ENCODE measurements at regions not wholly inside any gene's neighbourhood (a gene's known extent, or its start where the extent isn't known, plus 50 kb on each side); places are given as distances from the start of the nearest gene placed in this dataset.

DNA sequence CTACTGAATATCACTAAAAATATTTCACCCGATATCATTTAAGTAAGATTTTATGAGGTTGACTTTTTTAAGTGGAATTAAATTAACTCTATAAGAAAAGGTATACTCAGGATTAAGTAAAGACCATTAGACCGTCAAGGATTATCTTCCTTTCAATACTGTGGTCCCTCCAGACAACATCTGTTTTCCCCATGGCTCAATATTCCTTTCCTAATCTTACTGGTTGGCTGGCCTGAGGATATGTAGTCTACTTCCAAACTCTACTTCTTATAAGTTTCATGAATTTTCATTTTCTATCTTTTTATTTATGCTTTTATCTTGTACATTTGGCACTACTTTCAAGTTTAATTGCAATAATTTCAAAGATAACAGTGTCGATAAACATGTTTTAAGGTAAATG lies 725.4 kb downstream of the PCDH7 start:
- no peak for ATAC-seq
- TF ChIP-seq TOX (CRISPR knock-in tag; IDR thresholded peaks at IDR 0.05; ENCODE audit: borderline replicate concordance) (no peak), OSR1 (CRISPR knock-in tag; IDR thresholded peaks at IDR 0.05) (no peak), GLIS3 (CRISPR knock-in tag; IDR thresholded peaks at IDR 0.05) (no peak), ZFP30 (CRISPR knock-in tag; IDR thresholded peaks at IDR 0.05) (no peak), SNAI2 (CRISPR knock-in tag; IDR thresholded peaks at IDR 0.05) (no peak)
- TF ChIP-seq, protein P1, sequence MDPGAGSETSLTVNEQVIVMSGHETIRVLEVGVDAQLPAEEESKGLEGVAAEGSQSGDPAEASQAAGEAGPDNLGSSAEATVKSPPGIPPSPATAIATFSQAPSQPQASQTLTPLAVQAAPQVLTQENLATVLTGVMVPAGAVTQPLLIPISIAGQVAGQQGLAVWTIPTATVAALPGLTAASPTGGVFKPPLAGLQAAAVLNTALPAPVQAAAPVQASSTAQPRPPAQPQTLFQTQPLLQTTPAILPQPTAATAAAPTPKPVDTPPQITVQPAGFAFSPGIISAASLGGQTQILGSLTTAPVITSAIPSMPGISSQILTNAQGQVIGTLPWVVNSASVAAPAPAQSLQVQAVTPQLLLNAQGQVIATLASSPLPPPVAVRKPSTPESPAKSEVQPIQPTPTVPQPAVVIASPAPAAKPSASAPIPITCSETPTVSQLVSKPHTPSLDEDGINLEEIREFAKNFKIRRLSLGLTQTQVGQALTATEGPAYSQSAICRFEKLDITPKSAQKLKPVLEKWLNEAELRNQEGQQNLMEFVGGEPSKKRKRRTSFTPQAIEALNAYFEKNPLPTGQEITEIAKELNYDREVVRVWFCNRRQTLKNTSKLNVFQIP (CRISPR knock-in tag; IDR thresholded peaks at IDR 0.05; ENCODE audit: borderline replicate concordance, low read depth): no peak
- TF ChIP-seq, protein P2, sequence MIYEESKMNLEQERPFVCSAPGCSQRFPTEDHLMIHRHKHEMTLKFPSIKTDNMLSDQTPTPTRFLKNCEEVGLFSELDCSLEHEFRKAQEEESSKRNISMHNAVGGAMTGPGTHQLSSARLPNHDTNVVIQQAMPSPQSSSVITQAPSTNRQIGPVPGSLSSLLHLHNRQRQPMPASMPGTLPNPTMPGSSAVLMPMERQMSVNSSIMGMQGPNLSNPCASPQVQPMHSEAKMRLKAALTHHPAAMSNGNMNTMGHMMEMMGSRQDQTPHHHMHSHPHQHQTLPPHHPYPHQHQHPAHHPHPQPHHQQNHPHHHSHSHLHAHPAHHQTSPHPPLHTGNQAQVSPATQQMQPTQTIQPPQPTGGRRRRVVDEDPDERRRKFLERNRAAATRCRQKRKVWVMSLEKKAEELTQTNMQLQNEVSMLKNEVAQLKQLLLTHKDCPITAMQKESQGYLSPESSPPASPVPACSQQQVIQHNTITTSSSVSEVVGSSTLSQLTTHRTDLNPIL (CRISPR knock-in tag; IDR thresholded peaks at IDR 0.05; ENCODE audit: low read depth): no peak

GRCh38 chr4:31455612-31456011 lies 735.4 kb downstream of the PCDH7 start:
- no peak for ATAC-seq
- TF ChIP-seq, protein P3, sequence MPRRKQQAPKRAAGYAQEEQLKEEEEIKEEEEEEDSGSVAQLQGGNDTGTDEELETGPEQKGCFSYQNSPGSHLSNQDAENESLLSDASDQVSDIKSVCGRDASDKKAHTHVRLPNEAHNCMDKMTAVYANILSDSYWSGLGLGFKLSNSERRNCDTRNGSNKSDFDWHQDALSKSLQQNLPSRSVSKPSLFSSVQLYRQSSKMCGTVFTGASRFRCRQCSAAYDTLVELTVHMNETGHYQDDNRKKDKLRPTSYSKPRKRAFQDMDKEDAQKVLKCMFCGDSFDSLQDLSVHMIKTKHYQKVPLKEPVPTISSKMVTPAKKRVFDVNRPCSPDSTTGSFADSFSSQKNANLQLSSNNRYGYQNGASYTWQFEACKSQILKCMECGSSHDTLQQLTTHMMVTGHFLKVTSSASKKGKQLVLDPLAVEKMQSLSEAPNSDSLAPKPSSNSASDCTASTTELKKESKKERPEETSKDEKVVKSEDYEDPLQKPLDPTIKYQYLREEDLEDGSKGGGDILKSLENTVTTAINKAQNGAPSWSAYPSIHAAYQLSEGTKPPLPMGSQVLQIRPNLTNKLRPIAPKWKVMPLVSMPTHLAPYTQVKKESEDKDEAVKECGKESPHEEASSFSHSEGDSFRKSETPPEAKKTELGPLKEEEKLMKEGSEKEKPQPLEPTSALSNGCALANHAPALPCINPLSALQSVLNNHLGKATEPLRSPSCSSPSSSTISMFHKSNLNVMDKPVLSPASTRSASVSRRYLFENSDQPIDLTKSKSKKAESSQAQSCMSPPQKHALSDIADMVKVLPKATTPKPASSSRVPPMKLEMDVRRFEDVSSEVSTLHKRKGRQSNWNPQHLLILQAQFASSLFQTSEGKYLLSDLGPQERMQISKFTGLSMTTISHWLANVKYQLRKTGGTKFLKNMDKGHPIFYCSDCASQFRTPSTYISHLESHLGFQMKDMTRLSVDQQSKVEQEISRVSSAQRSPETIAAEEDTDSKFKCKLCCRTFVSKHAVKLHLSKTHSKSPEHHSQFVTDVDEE (CRISPR knock-in tag; IDR thresholded peaks at IDR 0.05): no peak
- TF ChIP-seq, protein P1 (CRISPR knock-in tag; IDR thresholded peaks at IDR 0.05; ENCODE audit: borderline replicate concordance, low read depth): no peak

DNA sequence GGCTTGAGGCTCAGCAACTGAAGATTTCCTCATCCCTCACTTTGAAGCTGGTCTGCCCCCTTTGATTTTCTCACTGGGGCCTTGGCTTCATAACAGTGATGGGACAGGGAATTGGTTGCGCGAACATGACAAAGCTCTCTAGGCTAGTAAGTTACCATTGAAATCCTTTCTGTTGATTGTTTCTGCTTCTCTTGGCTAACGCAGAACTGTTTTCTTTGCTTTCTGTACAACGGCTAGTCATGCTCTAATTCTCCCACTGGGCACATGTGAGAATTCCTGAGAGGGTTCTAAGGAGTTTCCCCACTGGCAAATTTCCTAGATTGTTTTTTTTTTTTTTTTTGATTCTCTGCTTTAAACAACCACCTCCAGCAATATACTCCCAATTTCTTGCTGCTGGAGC lies 738.6 kb downstream of the PCDH7 start:
- no peak for ATAC-seq

DNA sequence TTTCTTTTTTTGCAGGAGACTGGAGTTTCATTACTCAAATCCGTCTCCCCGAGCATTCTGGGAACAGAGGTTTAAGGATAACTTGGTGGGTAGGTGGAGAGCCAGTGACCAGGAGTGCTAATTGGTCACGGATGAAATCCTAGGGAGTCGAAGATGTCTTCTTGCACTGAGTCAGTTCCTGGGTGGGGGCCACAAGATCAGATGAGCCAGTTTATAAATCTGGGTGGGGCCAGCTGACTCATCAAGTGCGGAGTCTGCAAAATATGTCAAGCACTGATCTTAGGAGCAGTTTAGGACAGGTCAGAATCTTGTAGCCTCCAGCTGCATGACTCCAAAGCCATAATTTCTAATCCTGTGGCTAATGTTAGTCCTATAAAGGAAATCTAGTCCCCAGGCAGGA lies 741.3 kb downstream of the PCDH7 start:
- TF ChIP-seq ZFP3 (CRISPR knock-in tag; IDR thresholded peaks at IDR 0.05): no peak
- no peak for TF ChIP-seq SNAI2 (CRISPR knock-in tag; IDR thresholded peaks at IDR 0.05)
- ATAC-seq: no peak

More for the DNA sequence above, 738.6 kb downstream of the PCDH7 start:
- no peak for TF ChIP-seq ZFP30 (CRISPR knock-in tag; IDR thresholded peaks at IDR 0.05)
- no peak for TF ChIP-seq ARNTL (CRISPR knock-in tag; IDR thresholded peaks at IDR 0.05; ENCODE audit: borderline replicate concordance, low read depth)
- TF ChIP-seq ZNF70 (CRISPR knock-in tag; IDR thresholded peaks at IDR 0.05): no peak
- TF ChIP-seq, protein P2 (CRISPR knock-in tag; IDR thresholded peaks at IDR 0.05; ENCODE audit: low read depth): no peak
- TF ChIP-seq RARB (CRISPR knock-in tag; IDR thresholded peaks at IDR 0.05): no peak
- no peak for TF ChIP-seq ZNF565 (CRISPR knock-in tag; conservative IDR thresholded peaks at IDR 0.05; ENCODE audit: low read depth)
- TF ChIP-seq ZC3H10 (CRISPR knock-in tag; IDR thresholded peaks at IDR 0.05): no peak
- no peak for TF ChIP-seq ZNF8 (CRISPR knock-in tag; IDR thresholded peaks at IDR 0.05)

GRCh38 chr4:31467781-31468180 lies 747.6 kb downstream of the PCDH7 start:
- no peak for ATAC-seq
- no peak for TF ChIP-seq ARNTL (CRISPR knock-in tag; IDR thresholded peaks at IDR 0.05; ENCODE audit: borderline replicate concordance, low read depth)
- no peak for TF ChIP-seq RARB (CRISPR knock-in tag; IDR thresholded peaks at IDR 0.05)
- no peak for TF ChIP-seq SNAI2 (CRISPR knock-in tag; IDR thresholded peaks at IDR 0.05)
- TF ChIP-seq OSR1 (CRISPR knock-in tag; IDR thresholded peaks at IDR 0.05): no peak
- TF ChIP-seq, protein P1 (CRISPR knock-in tag; IDR thresholded peaks at IDR 0.05; ENCODE audit: borderline replicate concordance, low read depth): no peak
- TF ChIP-seq TOX (CRISPR knock-in tag; IDR thresholded peaks at IDR 0.05; ENCODE audit: borderline replicate concordance): no peak
- TF ChIP-seq, protein P3 (CRISPR knock-in tag; IDR thresholded peaks at IDR 0.05): no peak
- TF ChIP-seq TCF4 (CRISPR knock-in tag; IDR thresholded peaks at IDR 0.05; ENCODE audit: borderline replicate concordance): no peak
- no peak for TF ChIP-seq ISL1 (CRISPR knock-in tag; IDR thresholded peaks at IDR 0.05)
- TF ChIP-seq ZFP30 (CRISPR knock-in tag; IDR thresholded peaks at IDR 0.05): no peak
- no peak for TF ChIP-seq ZFP3 (CRISPR knock-in tag; IDR thresholded peaks at IDR 0.05)
- no peak for TF ChIP-seq PPARA (CRISPR knock-in tag; IDR thresholded peaks at IDR 0.05; ENCODE audit: borderline replicate concordance)
- TF ChIP-seq, protein P2 (CRISPR knock-in tag; IDR thresholded peaks at IDR 0.05; ENCODE audit: low read depth): no peak

Data from SK-N-SH treated with all-trans-retinoic acid at 6 μM for 48 hours (cell line).